Thymus (tissue), 11 donors: ENCODE measurements at regions not wholly inside any gene's neighbourhood (a gene's known extent, or its start where the extent isn't known, plus 50 kb on each side); places are given as distances from the start of the nearest gene placed in this dataset.

Experiments
- DNase-seq, 9 donors: peaks; one replicate each; pipeline ENCODE4 v3.0.0-alpha.2; 2013; ENCODE audit warnings: low spot score in 9 of 9, low read depth in 6 of 9, missing footprints in 1 of 9
- H3K27ac ChIP-seq, 2 donors: one replicate each; pipeline ENCODE4 v1.5.1; 2013; ENCODE audit warnings: control low read depth in 1 of 2, low read depth in 1 of 2, low read length in 1 of 2, mild to moderate bottlenecking in 1 of 2, moderate library complexity in 1 of 2
- H3K27me3 ChIP-seq, 2 donors: one replicate each; pipeline ENCODE4 v1.5.1; 2013; ENCODE audit warnings: low read length in 1 of 2; ENCODE audit not compliant: control insufficient read depth in 2 of 2, insufficient read depth in 1 of 2
- H3K36me3 ChIP-seq, 2 donors: one replicate each; pipeline ENCODE4 v1.5.1; 2013; ENCODE audit warnings: low read length in 1 of 2, mild to moderate bottlenecking in 1 of 2, moderate library complexity in 1 of 2; ENCODE audit not compliant: control insufficient read depth in 2 of 2, insufficient read depth in 2 of 2
- H3K4me1 ChIP-seq, 2 donors: one replicate each; pipeline ENCODE4 v1.5.1; 2013; ENCODE audit warnings: low read length in 2 of 2; ENCODE audit not compliant: control insufficient read depth in 2 of 2, insufficient read depth in 2 of 2
- H3K4me3 ChIP-seq, 2 donors: one replicate each; pipeline ENCODE4 v1.5.1; 2013; ENCODE audit warnings: low read length in 2 of 2, control low read depth in 1 of 2, mild to moderate bottlenecking in 1 of 2
- H3K9me3 ChIP-seq, 2 donors: one replicate each; pipeline ENCODE4 v1.5.1; 2013; ENCODE audit warnings: low read length in 1 of 2, mild to moderate bottlenecking in 1 of 2; ENCODE audit not compliant: control insufficient read depth in 2 of 2, insufficient read depth in 1 of 2
- WGBS: extraction: QIAGEN DNeasy Blood & Tissue Kit; methylation state at CpG from one replicate; pipeline ENCODE4 v1.1.7; 2013; 5-methylcytosine and 5-hydroxymethylcytosine counted together
- donor health status: healthy.

GRCh38 chr4:138696058-138696457 is 319.5 kb upstream of the NOCT start:
- Histone ChIP-seq H3K27me3 (no peaks in the 10 kb centered on the region), H3K4me3 (no peak overlapping the region), H3K9me3 (no peaks in the 10 kb centered on the region), H3K36me3 (no peaks in the 10 kb centered on the region), H3K27ac (no peak overlapping the region), H3K4me1 (no peaks in the 10 kb centered on the region)
- WGBS, result 95% methylated on average over 2 of the region's 2 CpGs
- DNase-seq, result no peak

GRCh38 chr4:138693526-138693925 is 322.1 kb upstream of the NOCT start:
- no peaks in the 10 kb centered on the region for H3K36me3 ChIP-seq
- no peaks in the 10 kb centered on the region for H3K9me3 ChIP-seq
- no peaks in the 10 kb centered on the region for H3K27me3 ChIP-seq
- 86% methylated on average over 3 of the region's 3 CpGs for WGBS
- no peak for DNase-seq
- no peaks in the 10 kb centered on the region for H3K4me1 ChIP-seq
- no peak overlapping the region for H3K27ac ChIP-seq
- no peak overlapping the region for H3K4me3 ChIP-seq

- Histone ChIP-seq H3K27me3 (no peaks in the 10 kb centered on the region), H3K9me3 (no peaks in the 10 kb centered on the region), H3K4me3 (no peak overlapping the region), H3K36me3 (no peaks in the 10 kb centered on the region), H3K4me1 (no peaks in the 10 kb centered on the region), H3K27ac (no peak overlapping the region)
- DNase-seq, result no peak
Observed at GRCh38 chr4:138692411-138692810, 323.2 kb upstream of the NOCT start.

- Histone ChIP-seq H3K4me1 (no peaks in the 10 kb centered on the region), H3K27ac (no peak overlapping the region), H3K4me3 (no peak overlapping the region), H3K36me3 (no peaks in the 10 kb centered on the region), H3K9me3 (no peaks in the 10 kb centered on the region), H3K27me3 (no peaks in the 10 kb centered on the region)
- WGBS, result 93% methylated on average over 6 of the region's 6 CpGs
- DNase-seq, result no peak
Observed at GRCh38 chr4:138689593-138689992, 326.0 kb upstream of the NOCT start.

- no peak for DNase-seq
- H3K27ac ChIP-seq, result no peak overlapping the region
- WGBS, result 92% methylated on average over 9 of the region's 9 CpGs
- no peak overlapping the region for H3K4me3 ChIP-seq
- no peaks in the 10 kb centered on the region for H3K4me1 ChIP-seq
- H3K9me3 ChIP-seq, result no peaks in the 10 kb centered on the region
- no peaks in the 10 kb centered on the region for H3K27me3 ChIP-seq
- no peaks in the 10 kb centered on the region for H3K36me3 ChIP-seq
Observed at GRCh38 chr4:138689187-138689586, 326.4 kb upstream of the NOCT start.

- Histone ChIP-seq H3K27ac (no peak overlapping the region), H3K36me3 (no peaks in the 10 kb centered on the region), H3K4me3 (no peak overlapping the region), H3K9me3 (no peaks in the 10 kb centered on the region), H3K4me1 (no peaks in the 10 kb centered on the region), H3K27me3 (no peaks in the 10 kb centered on the region)
- 94% methylated on average over 12 of the region's 12 CpGs for WGBS
- no peak for DNase-seq
Observed at GRCh38 chr4:138688408-138689085, 327.0 kb upstream of the NOCT start.

- no peaks in the 10 kb centered on the region for H3K9me3 ChIP-seq
- H3K27me3 ChIP-seq, result peaks cover 0 to 5% of the 10 kb centered on the region in 2 donors
- DNase-seq, result no peak
- H3K27ac ChIP-seq, result no peak overlapping the region
- no peaks in the 10 kb centered on the region for H3K4me1 ChIP-seq
- H3K36me3 ChIP-seq, result no peaks in the 10 kb centered on the region
- 97% methylated on average over 11 of the region's 11 CpGs for WGBS
- H3K4me3 ChIP-seq, result no peak overlapping the region
Observed at GRCh38 chr4:138686106-138686835, 329.3 kb upstream of the NOCT start.

GRCh38 chr4:138685316-138685715 is 330.3 kb upstream of the NOCT start:
- Histone ChIP-seq H3K27ac (no peak overlapping the region), H3K4me1 (no peaks in the 10 kb centered on the region)

GRCh38 chr4:138680989-138681604 is 334.5 kb upstream of the NOCT start:
- H3K4me1 ChIP-seq, result no peaks in the 10 kb centered on the region
- no peak overlapping the region for H3K27ac ChIP-seq
- WGBS, result 24% methylated on average over 7 of the region's 7 CpGs
- no peaks in the 10 kb centered on the region for H3K36me3 ChIP-seq
- no peaks in the 10 kb centered on the region for H3K9me3 ChIP-seq
- no peak overlapping the region for H3K4me3 ChIP-seq
- peak; percentile 29 to 76 (median 50) for DNase-seq
- H3K27me3 ChIP-seq, result peaks cover 0 to 5% of the 10 kb centered on the region in 2 donors

More at GRCh38 chr4:138685316-138685715, 330.3 kb upstream of the NOCT start:
- 90% methylated on average over 7 of the region's 7 CpGs for WGBS
- no peak for DNase-seq
- no peaks in the 10 kb centered on the region for H3K9me3 ChIP-seq
- H3K27me3 ChIP-seq, result peaks cover 0 to 5% of the 10 kb centered on the region in 2 donors
- no peak overlapping the region for H3K4me3 ChIP-seq
- no peaks in the 10 kb centered on the region for H3K36me3 ChIP-seq
